Dedifferentiated amniotic fluid mesenchymal stem cell (primary cell): ENCODE measurements at regions not wholly inside any gene's neighbourhood (a gene's known extent, or its start where the extent isn't known, plus 50 kb on each side); places are given as distances from the start of the nearest gene placed in this dataset.

Experiments used
- DNase-seq: peaks from one replicate; pipeline ENCODE4 v3.0.0-alpha.2; 2016; ENCODE audit errors: extremely low spot score

- DNase-seq, result no peak
Measured at GRCh38 chr13:60772726-60773125, 375.7 kb downstream of the TDRD3 start.

DNA sequence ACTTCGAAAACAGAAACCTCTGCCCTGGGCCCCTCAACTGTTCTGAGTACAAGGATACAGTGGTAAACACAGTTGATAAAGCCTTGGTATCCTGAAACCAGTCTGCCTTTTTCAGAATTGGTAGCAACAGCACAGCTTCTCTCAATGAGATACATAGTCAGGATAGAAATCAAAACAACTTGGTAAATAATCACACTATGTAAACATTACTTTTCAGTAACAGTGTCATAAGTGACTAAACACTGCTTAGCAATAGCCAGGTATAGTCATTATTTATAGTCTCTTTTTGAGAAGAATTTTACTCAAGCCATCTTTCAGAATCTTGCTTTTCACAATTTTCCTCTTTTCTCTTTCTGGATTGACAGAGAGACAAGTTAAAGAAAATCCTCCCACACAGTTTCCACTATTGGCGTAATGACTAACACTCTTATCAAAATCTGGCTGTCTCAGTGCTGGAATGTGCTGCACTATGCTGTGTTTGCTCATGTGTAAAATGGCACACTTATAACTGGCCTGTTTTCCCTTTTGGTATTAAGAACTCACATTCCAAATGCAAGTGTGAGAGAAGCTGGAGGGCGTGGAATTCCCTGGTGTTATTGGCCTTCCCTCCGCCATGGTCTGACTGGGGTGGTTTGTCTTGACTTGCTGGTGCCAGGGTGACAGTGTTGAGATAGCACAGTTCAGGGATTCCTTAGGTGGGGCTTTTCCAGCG is 368.8 kb downstream of the TDRD3 start:
- DNase-seq, result no peak

GRCh38 chr13:60759499-60759898 is 362.5 kb downstream of the TDRD3 start:
- DNase-seq, result no peak

DNA sequence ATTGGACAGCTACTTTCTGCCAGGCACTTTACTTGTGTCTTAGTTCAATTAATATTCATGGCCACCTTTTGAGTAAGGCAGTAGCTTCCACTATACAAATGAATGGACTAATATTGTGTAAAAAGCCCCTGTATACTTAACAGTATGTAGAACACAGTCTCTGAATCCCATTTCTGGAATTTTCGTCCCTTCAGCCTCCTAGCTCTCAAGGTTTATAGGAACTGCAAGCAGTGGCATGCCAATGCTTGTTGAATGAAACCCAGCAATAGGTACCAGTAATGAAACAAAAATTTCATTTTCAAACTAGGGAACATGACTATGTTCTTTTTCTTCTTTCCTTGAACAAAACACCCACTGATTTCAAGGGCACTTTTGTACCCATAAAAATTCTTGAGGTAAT is 361.6 kb downstream of the TDRD3 start:
- DNase-seq, result no peak

GRCh38 chr13:60757501-60758215 is 360.6 kb downstream of the TDRD3 start:
- no peak for DNase-seq

GRCh38 chr13:60756306-60756705 is 359.3 kb downstream of the TDRD3 start:
- no peak for DNase-seq

DNA sequence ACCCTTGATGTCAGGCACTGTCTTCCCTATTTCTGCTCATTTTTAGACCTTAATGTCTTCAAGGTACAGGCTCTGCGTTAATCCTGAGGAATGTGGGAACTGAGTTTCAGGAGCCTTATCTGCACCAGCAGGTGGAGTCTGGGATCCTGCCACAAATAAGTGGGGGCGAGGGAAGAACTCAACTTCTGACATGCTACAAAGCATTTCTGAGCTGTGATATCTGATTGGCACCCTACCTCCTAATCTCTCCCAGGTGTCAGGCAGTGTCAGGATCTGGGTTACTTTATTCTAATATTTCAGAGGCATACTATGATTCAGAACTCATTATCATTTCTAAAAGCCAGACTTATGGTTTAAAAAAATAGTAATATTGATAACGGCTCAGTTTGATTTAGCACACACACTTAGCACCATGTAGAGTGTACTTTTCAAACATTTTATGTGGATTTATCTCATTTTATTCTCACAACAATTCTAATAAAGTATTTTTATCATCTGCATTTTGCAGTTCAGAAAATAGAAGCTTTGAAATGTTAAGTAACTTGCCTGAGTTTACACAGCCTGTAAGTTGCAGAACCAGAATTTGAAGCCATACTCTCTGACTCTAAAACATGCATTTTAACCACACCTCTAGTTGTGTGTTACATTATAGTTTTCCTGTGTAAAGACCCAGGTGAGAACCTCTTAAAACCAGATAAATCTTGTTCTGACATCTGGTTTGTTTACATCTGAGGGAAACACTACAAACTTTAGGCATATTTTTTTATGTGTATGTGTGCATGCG is 358.6 kb downstream of the TDRD3 start:
- no peak for DNase-seq

DNA sequence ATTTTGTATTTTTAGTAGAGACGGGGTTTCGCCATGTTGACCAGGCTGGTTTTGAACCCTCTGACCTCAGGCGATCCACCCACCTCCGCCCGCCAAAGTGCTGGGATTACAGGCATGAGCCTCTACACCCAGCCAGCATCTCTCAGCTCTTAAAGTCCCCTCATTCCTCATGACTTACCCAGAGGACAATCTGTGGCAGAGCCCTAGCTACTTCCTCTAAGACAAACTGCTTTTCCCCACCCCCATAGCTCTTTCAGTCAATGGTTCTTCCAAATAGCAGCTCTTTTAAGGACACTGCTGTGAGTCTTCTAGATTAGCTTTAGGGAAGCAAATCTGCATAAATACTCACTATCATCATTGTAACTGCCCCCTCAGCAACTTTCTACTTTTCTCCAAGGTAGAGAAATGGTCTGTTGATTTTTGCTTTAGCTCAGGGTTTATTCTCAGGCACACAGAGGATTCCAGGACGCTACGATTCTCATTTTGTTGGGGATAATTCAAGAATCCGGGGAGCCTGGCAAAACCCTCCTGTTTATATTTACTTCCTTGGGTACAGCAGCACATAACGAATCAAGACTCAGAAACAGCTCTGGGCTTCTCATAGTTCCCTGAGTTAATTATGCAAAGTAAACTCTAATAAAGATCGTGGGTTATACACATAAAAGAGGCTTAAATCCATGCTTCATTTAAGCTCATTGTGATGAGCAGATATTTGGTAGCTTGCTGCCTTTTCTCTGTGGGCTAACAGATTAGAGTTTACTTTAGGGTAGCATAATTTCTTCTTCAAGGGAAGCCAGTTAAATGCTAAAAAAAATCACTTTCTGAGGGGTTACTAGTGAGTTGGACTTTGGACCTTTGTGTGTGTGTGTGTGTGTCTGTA is 357.4 kb downstream of the TDRD3 start:
- DNase-seq, result no peak

DNA sequence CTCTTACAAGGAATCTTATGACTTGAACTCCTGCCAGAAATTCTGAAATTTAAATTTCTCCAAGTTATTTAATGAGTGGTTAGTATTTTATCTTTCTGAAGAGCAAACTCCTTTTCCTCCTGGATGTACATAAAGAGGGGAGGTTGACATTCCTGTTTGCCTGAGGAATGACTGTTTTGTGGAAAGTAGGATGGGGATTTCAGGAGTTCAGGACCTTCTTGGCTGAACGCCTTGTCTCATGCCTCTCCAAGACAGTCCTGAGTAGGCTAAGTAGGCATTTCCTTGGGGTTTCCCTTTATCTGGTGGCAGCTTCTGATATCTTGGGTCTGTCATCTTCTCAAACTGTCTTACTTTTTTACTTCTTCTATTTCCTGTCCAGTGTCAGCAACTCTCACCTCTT is 356.6 kb downstream of the TDRD3 start:
- DNase-seq, result no peak

DNA sequence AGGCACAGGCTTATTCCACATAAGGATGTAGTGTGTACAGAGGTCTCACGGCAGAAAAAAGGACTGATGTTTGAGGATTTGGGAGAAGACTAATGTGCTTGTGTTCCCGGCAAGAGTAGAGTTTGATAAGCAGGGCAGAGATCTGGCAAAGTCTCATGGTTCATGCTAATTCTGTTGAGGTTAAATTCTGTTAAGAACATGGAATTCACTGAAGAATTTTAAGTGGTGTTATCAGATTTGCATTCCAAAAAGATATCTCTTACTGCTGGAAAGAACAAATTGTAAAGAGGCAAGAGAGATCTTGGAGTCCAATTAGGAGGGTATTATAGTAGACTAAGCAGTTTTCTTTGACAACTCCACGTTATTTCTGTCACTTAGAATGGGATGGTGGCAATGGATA is 348.3 kb downstream of the TDRD3 start:
- DNase-seq, result no peak

DNA sequence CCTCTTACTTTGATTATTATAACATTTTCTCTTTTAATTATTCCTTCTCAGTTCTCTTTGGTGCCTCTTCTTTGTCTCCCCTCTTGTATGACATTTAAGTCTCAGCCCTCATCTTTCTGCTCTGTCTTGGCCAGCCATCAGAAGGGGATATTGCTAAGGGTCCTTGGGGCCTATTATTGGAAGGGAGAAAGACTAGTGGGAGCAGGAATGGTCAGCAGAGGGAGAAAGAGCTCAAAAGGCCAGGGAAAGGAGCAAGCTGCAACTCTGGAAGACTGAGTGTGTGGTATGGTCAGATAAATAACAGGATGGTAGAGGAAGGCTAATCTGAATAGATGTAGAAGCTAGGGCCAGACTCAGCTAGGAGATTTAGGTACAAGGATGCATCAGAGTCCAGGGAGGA is 336.9 kb downstream of the TDRD3 start:
- DNase-seq, result no peak

DNA sequence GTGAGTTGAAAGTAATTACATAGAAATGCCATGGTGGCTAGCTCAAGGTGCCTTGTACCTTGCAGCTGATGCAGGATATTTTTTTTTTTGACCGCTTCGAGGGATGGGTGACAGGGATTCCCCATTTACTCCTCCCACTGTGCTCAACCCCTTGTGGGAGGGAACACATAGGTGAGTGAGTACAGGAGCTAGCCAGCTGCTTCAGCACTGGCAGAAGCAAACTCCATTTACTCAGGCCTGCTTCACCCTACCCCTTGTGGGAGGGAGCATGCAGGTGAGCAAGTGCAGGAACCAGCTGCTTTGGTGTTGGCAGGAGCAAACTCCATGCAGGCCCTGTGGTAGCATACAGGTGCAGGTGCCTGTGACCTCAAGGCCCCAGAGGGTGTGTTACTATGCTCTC is 330.1 kb downstream of the TDRD3 start:
- no peak for DNase-seq

DNA sequence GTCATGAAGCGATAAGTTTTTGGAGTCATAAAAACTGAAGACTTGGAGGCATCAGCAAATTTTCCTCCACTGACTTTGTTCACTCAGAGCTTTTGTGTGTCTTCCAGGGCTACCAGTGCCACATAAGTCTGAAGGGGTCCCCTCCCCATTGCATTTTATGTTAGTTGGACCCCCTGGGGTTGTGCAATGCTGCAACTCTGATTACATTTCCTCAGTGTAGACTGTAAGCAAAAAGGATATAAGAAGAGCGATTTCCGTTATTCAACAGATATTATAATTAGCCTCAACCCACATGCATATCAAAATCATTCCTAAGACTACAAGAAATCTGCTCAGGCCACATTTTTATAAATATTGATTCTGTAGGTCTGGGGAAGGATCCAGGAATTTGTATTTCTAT is 324.0 kb downstream of the TDRD3 start:
- no peak for DNase-seq

DNA sequence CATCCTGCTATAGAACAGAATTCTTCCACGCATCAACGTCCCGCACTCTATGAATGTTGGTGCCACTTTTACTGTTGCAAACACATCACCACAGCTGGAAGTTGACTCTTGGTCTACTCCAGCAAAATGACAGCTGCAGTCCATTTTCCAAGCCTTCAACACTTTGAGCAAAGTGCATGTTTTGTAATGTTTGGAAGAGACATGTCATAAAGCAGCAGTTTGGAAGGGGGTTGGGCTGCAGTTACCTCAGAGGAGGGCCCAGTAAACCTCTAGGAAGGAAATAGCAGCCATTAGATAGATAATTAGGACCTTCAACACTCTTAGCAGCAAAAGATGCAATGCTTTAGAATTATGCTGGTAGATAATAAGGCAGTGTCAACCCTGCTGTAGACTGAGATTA is 323.6 kb downstream of the TDRD3 start:
- DNase-seq, result no peak

- no peak for DNase-seq
Measured at GRCh38 chr13:60716313-60716712, 319.3 kb downstream of the TDRD3 start.

DNA sequence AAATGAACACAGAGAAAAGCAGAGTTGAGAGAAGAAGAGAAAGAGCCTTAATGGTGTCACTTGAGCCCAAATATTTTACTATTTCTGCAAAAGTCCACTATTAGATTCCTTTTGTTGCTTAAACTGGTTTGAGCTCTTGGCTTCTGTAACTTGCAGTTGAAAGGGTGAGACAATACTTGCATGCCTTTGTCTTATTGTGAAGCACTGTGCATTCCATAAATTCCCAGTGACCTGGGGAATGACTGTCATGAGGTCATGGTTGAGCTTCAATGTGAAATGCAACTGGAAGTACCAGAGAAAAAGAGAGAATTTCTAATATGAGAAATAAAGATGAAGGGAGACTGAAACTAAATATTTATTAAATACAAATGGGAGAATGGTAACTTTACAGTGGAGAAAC is 310.9 kb downstream of the TDRD3 start:
- DNase-seq, result no peak

DNA sequence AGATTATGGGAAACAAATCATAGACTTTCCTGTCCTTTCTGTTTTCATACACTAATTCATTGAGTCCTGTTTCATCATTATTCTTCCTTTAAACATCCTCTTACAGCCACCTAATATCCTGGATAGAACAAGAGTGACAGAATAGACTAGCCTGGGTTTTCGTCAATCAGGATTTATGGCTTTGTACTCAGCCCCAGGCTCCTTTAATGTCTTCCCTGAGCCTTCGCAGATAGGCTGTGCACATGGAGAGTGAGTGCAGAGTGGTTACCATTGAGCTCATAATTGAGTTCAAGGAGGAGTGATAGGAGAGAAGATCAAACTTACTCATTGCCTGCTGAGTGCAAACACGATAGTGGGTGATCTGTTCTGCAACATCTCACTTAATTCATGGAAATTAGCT is 304.9 kb downstream of the TDRD3 start:
- DNase-seq, result no peak

DNA sequence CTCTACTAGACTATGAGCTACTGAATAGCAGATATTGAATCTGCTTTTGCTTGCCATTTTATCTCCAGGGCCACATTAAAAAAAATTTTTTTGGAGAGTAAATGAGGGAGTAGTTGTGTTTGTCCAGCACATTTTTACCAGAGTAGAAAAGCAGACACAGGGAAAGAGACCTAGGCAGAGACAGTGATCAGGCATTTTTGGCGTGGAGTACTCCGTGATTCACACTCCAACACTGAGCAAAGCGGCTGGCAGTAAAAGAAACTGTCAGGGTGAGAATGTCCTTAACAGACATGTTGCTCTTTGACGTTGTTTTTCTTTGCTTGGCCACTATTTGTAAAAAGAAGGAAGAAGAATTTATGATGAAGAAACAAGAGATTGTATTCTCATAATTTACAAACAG is 304.0 kb downstream of the TDRD3 start:
- DNase-seq, result no peak

GRCh38 chr13:60699636-60700035 is 302.6 kb downstream of the TDRD3 start:
- DNase-seq, result no peak

- no peak for DNase-seq
Measured at GRCh38 chr13:60696602-60697001, 299.6 kb downstream of the TDRD3 start.

DNA sequence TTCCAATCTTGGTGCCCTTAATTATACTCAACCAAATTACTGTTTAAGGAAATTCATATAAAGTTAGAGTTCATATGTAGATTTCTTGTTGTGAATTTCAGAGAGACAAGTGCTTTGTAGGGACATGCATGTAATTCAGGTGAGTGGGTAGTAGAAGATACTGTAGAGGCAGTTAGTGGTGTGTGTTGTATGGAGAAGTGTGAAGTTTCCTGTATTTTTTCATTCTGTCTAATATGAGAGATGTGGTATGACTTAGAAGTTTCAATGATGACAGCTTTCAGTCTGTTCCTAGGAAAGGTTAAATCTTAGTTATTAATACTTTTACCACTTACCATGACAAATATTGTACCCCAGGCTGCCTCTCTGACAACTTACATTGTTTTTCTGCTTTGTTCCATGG is 294.2 kb downstream of the TDRD3 start:
- no peak for DNase-seq

- no peak for DNase-seq
Measured at GRCh38 chr13:60690604-60691003, 293.6 kb downstream of the TDRD3 start.
